Right lobe of liver (tissue), 4 donors: ENCODE measurements at regions not wholly inside any gene's neighbourhood (a gene's known extent, or its start where the extent isn't known, plus 50 kb on each side); places are given as distances from the start of the nearest gene placed in this dataset.

Experiments
- POLR2A ChIP-seq: fragments of 450-650 bp; IDR thresholded peaks from one replicate; pipeline ENCODE4 v1.6.1; 2017; ENCODE audit warnings: antibody characterized with exemption, mild to moderate bottlenecking
- TF ChIP-seq, protein P1 (sequence below), 4 donors: fragments of 200-600 bp in 3 of 4; fragments of 450-650 bp in 1 of 4; IDR thresholded peaks; one replicate each; pipeline versions ENCODE4 v1.5.1 to v1.8.0; 2016 to 2022; ENCODE audit warnings: antibody characterized with exemption in 4 of 4, mild to moderate bottlenecking in 2 of 4
- donor health status: DM: no; HTN: no; CAD: no.
- donor health status: DM: no; HTN: no; CAD: no.
- donor health status: DM: no; HTN: yes; CAD: no.

DNA sequence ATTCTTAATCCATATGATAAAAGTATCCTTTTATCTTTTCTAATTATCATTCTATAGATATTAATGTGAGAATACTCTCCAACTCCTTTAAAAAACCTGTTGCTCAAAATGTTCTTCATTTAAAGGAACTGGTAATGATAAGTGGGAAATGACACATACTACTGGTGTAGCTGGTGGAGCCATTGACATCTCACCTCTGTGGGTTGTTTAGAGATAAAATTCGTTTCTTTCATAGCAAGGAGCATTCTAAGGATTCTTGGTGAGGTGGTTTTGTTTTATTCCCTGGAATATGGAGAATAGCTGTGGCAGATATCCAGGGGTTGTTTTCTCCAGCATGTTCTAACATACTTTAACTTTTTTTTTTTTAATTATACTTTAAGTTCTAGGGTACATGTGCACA is 299.8 kb upstream of the THBS1 start:
- TF ChIP-seq, protein P1, sequence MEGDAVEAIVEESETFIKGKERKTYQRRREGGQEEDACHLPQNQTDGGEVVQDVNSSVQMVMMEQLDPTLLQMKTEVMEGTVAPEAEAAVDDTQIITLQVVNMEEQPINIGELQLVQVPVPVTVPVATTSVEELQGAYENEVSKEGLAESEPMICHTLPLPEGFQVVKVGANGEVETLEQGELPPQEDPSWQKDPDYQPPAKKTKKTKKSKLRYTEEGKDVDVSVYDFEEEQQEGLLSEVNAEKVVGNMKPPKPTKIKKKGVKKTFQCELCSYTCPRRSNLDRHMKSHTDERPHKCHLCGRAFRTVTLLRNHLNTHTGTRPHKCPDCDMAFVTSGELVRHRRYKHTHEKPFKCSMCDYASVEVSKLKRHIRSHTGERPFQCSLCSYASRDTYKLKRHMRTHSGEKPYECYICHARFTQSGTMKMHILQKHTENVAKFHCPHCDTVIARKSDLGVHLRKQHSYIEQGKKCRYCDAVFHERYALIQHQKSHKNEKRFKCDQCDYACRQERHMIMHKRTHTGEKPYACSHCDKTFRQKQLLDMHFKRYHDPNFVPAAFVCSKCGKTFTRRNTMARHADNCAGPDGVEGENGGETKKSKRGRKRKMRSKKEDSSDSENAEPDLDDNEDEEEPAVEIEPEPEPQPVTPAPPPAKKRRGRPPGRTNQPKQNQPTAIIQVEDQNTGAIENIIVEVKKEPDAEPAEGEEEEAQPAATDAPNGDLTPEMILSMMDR (IDR thresholded peaks at IDR 0.05) = no peak
- no peak for TF ChIP-seq POLR2A
